ENCODE measurements at regions not wholly inside any gene's neighbourhood (a gene's known extent, or its start where the extent isn't known, plus 50 kb on each side); places are given as distances from the start of the nearest gene placed in this dataset.

GRCh38 chr9:28792716-28793115, 1219.4 kb upstream of the C9orf72 start:
- TF ChIP-seq PRPF4 (IDR thresholded peaks at IDR 0.05; ENCODE audit: insufficient read depth, low read depth, low read length, poor library complexity, severe bottlenecking): no peak
- no peak for TF ChIP-seq BRD4 (IDR thresholded peaks at IDR 0.05)

Data from K562 (cell line).